ENCODE measurements at regions not wholly inside any gene's neighbourhood (a gene's known extent, or its start where the extent isn't known, plus 50 kb on each side); places are given as distances from the start of the nearest gene placed in this dataset.

DNA sequence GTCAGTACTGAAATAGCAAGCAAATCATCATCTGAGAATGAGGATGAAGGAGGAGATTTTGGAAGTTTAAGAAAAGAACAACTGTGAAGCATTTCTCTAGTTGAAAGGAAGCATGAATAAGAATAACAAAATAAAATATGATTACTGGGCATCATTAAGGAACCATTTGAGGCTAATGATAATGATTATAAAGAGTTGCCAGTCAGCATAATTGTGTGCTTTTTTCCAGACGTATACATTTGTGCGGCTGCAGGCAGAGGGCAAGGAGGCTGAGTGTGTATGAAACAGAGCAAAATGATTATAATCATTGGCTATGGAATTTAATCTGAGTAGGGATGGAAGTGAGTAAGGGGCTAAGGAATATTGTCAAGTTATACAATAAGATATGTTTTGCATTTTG is 218.7 kb upstream of the FUT9 start:
- TF ChIP-seq, protein P1, sequence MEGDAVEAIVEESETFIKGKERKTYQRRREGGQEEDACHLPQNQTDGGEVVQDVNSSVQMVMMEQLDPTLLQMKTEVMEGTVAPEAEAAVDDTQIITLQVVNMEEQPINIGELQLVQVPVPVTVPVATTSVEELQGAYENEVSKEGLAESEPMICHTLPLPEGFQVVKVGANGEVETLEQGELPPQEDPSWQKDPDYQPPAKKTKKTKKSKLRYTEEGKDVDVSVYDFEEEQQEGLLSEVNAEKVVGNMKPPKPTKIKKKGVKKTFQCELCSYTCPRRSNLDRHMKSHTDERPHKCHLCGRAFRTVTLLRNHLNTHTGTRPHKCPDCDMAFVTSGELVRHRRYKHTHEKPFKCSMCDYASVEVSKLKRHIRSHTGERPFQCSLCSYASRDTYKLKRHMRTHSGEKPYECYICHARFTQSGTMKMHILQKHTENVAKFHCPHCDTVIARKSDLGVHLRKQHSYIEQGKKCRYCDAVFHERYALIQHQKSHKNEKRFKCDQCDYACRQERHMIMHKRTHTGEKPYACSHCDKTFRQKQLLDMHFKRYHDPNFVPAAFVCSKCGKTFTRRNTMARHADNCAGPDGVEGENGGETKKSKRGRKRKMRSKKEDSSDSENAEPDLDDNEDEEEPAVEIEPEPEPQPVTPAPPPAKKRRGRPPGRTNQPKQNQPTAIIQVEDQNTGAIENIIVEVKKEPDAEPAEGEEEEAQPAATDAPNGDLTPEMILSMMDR (IDR thresholded peaks at IDR 0.05), result no peak
- WGBS, 2 donors, result 81 to 85% methylated on average over 2 of the region's 2 CpGs
- H3K27ac ChIP-seq, result no peak overlapping the region
- H3K27me3 ChIP-seq, result no peaks in the 10 kb centered on the region
- H3K4me3 ChIP-seq, result no peak overlapping the region
- H3K4me1 ChIP-seq, result no peaks in the 10 kb centered on the region
- intact Hi-C loops (cut with DNase I), result no loop called here
- H3K36me3 ChIP-seq, result no peaks in the 10 kb centered on the region
- ATAC-seq (no peak), DNase-seq (no peak)
- H3K9me3 ChIP-seq, result peaks cover 0 to 4% (median 0%) of the 10 kb centered on the region in 11 donors

DNA sequence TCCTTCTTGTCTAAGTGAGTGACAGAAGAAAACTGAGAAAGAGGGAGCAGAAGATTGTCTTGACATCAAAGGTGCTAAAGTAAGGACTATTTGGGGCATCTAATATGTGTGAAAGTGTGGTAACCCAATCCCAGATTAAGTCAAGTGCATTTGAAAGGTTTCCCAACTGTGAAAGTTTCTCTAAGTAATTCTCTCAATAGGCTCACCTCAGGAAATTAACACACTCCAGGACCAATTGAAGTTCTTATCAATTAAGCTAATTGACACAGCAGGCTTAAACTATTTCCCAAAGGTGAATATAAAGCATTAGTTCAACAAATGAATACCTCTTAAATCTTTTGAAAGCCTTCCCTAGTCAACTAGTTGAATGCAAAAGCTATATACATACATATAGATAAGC is 212.8 kb upstream of the FUT9 start:
- no peaks in the 10 kb centered on the region for H3K36me3 ChIP-seq
- intact Hi-C loops (cut with DNase I), result no loop called here
- no peaks in the 10 kb centered on the region for H3K9me3 ChIP-seq
- DNase-seq (no peak), ATAC-seq (no peak)
- no peak overlapping the region for H3K27ac ChIP-seq
- H3K27me3 ChIP-seq, result no peaks in the 10 kb centered on the region
- no peaks in the 10 kb centered on the region for H3K4me1 ChIP-seq
- H3K4me3 ChIP-seq, result no peak overlapping the region
- TF ChIP-seq, protein P1 (IDR thresholded peaks at IDR 0.05), result no peak

DNA sequence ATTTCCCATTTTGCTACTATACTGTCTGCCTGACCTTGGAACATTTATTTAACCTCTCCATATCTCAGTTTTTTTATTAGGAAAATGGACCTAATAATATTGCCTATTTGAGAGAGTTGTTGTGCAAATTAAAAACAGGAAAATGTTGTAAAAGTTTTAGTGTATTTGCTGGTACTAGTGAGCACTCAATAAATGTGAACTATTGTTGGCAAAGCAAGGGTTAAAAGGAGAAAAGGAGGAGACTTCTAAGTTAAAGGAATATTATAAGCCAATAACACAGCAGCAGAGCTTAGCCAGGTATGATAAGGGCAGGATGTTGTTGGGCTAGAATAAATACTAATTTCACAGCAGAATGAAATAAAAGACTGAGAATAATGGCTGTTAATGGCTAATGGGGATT is 211.9 kb upstream of the FUT9 start:
- no peak overlapping the region for H3K27ac ChIP-seq
- H3K27me3 ChIP-seq, result no peaks in the 10 kb centered on the region
- H3K4me1 ChIP-seq, result no peaks in the 10 kb centered on the region
- intact Hi-C loops (cut with DNase I), result no loop called here
- no peak for ATAC-seq
- TF ChIP-seq, protein P1 (IDR thresholded peaks at IDR 0.05), result no peak
- no peak overlapping the region for H3K4me3 ChIP-seq
- H3K9me3 ChIP-seq, result no peaks in the 10 kb centered on the region
- DNase-seq, result no peak
- no peaks in the 10 kb centered on the region for H3K36me3 ChIP-seq

DNA sequence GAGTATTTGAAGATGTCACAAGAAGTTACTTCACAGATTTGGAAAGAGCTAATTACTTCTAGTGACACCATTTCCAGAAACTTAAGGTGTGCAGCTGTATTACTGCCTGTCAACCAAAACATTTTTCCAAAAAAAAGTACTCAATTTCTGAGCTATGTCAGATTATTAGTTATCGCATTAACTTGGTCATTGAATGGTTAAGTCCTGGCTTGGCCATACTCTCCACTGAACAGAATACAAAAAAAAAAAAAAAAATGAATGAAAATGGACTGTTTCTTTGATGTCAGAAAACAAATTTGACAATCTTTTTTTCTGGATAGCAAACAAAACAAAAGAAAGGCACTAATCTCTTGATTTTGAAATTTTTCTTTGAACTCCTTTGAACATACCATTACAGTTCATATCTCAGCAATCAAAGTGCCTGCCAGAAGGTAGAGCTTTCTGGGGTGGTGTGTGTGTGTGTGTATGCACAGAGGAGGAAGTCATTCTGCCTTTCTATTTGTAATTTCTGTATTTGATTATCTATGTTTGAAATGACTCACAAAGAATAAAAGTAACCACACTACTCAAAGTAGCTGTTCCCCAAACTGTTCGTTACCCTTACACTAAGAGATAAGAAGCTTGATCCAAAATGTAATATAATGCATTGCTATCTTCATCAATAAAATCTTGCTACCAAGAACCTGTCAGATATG is 210.8 kb upstream of the FUT9 start:
- H3K9me3 ChIP-seq, result no peaks in the 10 kb centered on the region
- H3K4me3 ChIP-seq, result no peak overlapping the region
- no peak overlapping the region for H3K27ac ChIP-seq
- DNase-seq (no peak), ATAC-seq (no peak)
- H3K27me3 ChIP-seq, result no peaks in the 10 kb centered on the region
- TF ChIP-seq, protein P1 (IDR thresholded peaks at IDR 0.05), result no peak
- no peaks in the 10 kb centered on the region for H3K36me3 ChIP-seq
- 74 to 82% methylated on average over 2 of the region's 2 CpGs for WGBS, 2 donors
- intact Hi-C loops (cut with DNase I), result no loop called here
- H3K4me1 ChIP-seq, result no peaks in the 10 kb centered on the region

Data from heart right ventricle (tissue), 16 donors.